Panc1 (cell line): ENCODE measurements at regions not wholly inside any gene's neighbourhood (a gene's known extent, or its start where the extent isn't known, plus 50 kb on each side); places are given as distances from the start of the nearest gene placed in this dataset.

Experiments
- ATAC-seq: fragments of 200-7000 bp; cut with Tn5 transposase; 2 replicates; pipeline ENCODE4 v1.9.1; 2020; ENCODE audit warnings: mild to moderate bottlenecking, moderate library complexity
- BruUV-seq: library from RNA; stranded (reverse); fragments of 400-500 nt; replicated peaks from 2 replicates; lab custom pipeline; 2021; lab: Mats Ljungman, UMichigan
- CTCF ChIA-PET: fragments of 300-600 bp; sonication (Branson Sonifier 250); formaldehyde crosslinking; loops from one replicate; lab custom pipeline; 2022; ENCODE audit warnings: antibody characterized with exemption; lab: Charles Lee
- POLR2A ChIA-PET: fragments of 300-600 bp; sonication (Branson Sonifier 250); formaldehyde crosslinking; loops from one replicate; lab custom pipeline; 2022; ENCODE audit warnings: antibody characterized with exemption; lab: Charles Lee
- DNase-seq: peaks from one replicate; pipeline ENCODE4 v3.0.0-alpha.2; 2010; ENCODE audit warnings: low read depth, low spot score
- H3K27ac ChIP-seq: 2 replicates; pipeline ENCODE4 v1.5.1; 2011; ENCODE audit warnings: mild to moderate bottlenecking, low read length, inconsistent platforms
- H3K27me3 ChIP-seq: fragments of 200-500 bp; sonication (Bioruptor generic); 2 replicates; pipeline ENCODE4 v1.6.0; 2014; ENCODE audit warnings: low read length, inconsistent platforms; ENCODE audit not compliant: control insufficient read depth, insufficient read depth
- H3K36me3 ChIP-seq: fragments of 200-500 bp; sonication (Bioruptor generic); 2 replicates; pipeline ENCODE4 v1.5.1; 2014; ENCODE audit warnings: inconsistent platforms, mild to moderate bottlenecking, low read length, moderate library complexity; ENCODE audit not compliant: control insufficient read depth, insufficient read depth
- H3K4me1 ChIP-seq: 2 replicates; pipeline ENCODE4 v1.5.1; 2011; ENCODE audit warnings: inconsistent platforms, mild to moderate bottlenecking, low read length, moderate library complexity; ENCODE audit not compliant: control insufficient read depth, insufficient read depth
- H3K4me3 ChIP-seq, 2 experiments: 2 replicates each; pipeline ENCODE4 v1.5.1; 2011 to 2012; ENCODE audit warnings: low read depth in 2 of 2, low read length in 2 of 2, mild to moderate bottlenecking in 2 of 2, inconsistent platforms in 1 of 2, moderate library complexity in 1 of 2
- H3K9me3 ChIP-seq: fragments of 200-500 bp; sonication (Bioruptor generic); 2 replicates; pipeline ENCODE4 v1.5.1; 2014; ENCODE audit warnings: low read depth, mild to moderate bottlenecking, inconsistent platforms, low read length, moderate library complexity; ENCODE audit not compliant: control insufficient read depth, insufficient read depth
- CTCF ChIP-seq: fragments of 450-650 bp; IDR thresholded peaks from 2 replicates; pipeline ENCODE4 v1.5.1; 2017; ENCODE audit warnings: mild to moderate bottlenecking
- POLR2AphosphoS5 ChIP-seq: IDR thresholded peaks from 2 replicates; pipeline ENCODE4 v1.6.1; 2012; ENCODE audit warnings: mild to moderate bottlenecking, low read depth, low read length, moderate library complexity
- REST ChIP-seq, 2 experiments: IDR thresholded peaks; 2 replicates each; pipeline ENCODE4 v1.6.1; 2011 to 2012; ENCODE audit warnings: low read depth in 2 of 2, control low read depth in 1 of 2, low read length in 1 of 2, mild to moderate bottlenecking in 1 of 2, moderate library complexity in 1 of 2; ENCODE audit not compliant: insufficient read depth in 1 of 2
- SIN3A ChIP-seq: IDR thresholded peaks from 2 replicates; pipeline ENCODE4 v1.6.1; 2012; ENCODE audit warnings: low read depth, mild to moderate bottlenecking, low read length, moderate library complexity, borderline replicate concordance; ENCODE audit not compliant: insufficient read depth
- TCF7L2 ChIP-seq: IDR thresholded peaks from 2 replicates; pipeline ENCODE4 v1.6.1; 2011; ENCODE audit warnings: mild to moderate bottlenecking, low read depth, low read length, inconsistent platforms
- in situ Hi-C: cut with HindIII; loops from 2 replicates; pipeline ENCODE4 v1.10.0; 2016; ENCODE audit warnings: low sequenced_read_pairs, low pct_unique_long_range_greater_than_20kb
- intact Hi-C: fragments of 100-400 bp; cut with micrococcal nuclease; formaldehyde crosslinking; loops from one replicate; pipeline ENCODE4 v1.10.0; 2022; ENCODE audit not compliant: unreplicated experiment

- H3K4me3 ChIP-seq = no peak overlapping the region
- H3K27ac ChIP-seq = no peak overlapping the region
- H3K9me3 ChIP-seq = no peaks in the 10 kb centered on the region
- ChIA-PET POLR2A (no interaction called here), CTCF (no interaction called here)
- DNase-seq (no peak), ATAC-seq (no peak)
- H3K4me1 ChIP-seq = no peaks in the 10 kb centered on the region
- in situ Hi-C loops (no loop called here), intact Hi-C loops (no loop called here)
- H3K27me3 ChIP-seq = no peaks in the 10 kb centered on the region; the same call in 1 of the 2 replicates
- no peak for TF ChIP-seq POLR2AphosphoS5
- no peak for TF ChIP-seq REST (IDR thresholded peaks at IDR 0.05; ENCODE audit: insufficient read depth in 1 of 2, low read depth in 2 of 2, low read length in 1 of 2)
- BruUV-seq = no TSS peak
- no peaks in the 10 kb centered on the region for H3K36me3 ChIP-seq
Observed at GRCh38 chr7:115719963-115720362, 310.6 kb downstream of the TFEC start.

- BruUV-seq = no TSS peak
- H3K27me3 ChIP-seq = no peaks in the 10 kb centered on the region
- no peak overlapping the region for H3K27ac ChIP-seq
- CTCF ChIA-PET = no interaction called here
- no peaks in the 10 kb centered on the region; the same call in 1 of the 2 replicates for H3K36me3 ChIP-seq
- no peak for DNase-seq
- TF ChIP-seq CTCF (no peak), REST (IDR thresholded peaks at IDR 0.05; ENCODE audit: insufficient read depth in 1 of 2, low read depth in 2 of 2, low read length in 1 of 2) (no peak), TCF7L2 (no peak), SIN3A (no peak), POLR2AphosphoS5 (no peak)
- intact Hi-C loops (no loop called here), in situ Hi-C loops (no loop called here)
- H3K9me3 ChIP-seq = no peaks in the 10 kb centered on the region
- ATAC-seq = no peak
- H3K4me3 ChIP-seq = no peak overlapping the region
- POLR2A ChIA-PET = no interaction called here
- H3K4me1 ChIP-seq = no peaks in the 10 kb centered on the region
Observed at GRCh38 chr7:115709664-115710063, 320.9 kb downstream of the TFEC start.
